A673 (cell line): ENCODE measurements at regions not wholly inside any gene's neighbourhood (a gene's known extent, or its start where the extent isn't known, plus 50 kb on each side); places are given as distances from the start of the nearest gene placed in this dataset.

Experiments used
- BruUV-seq: library from RNA; stranded (reverse); fragments of 400-500 nt; replicated peaks from 2 replicates; lab custom pipeline; 2021; lab: Mats Ljungman, UMichigan
- CTCF ChIA-PET: fragments of 300-600 bp; sonication (Branson Sonifier 250); formaldehyde crosslinking; loops from one replicate; lab custom pipeline; 2022; ENCODE audit warnings: antibody characterized with exemption; lab: Charles Lee
- POLR2A ChIA-PET: fragments of 300-600 bp; sonication (Branson Sonifier 250); formaldehyde crosslinking; loops from one replicate; lab custom pipeline; 2022; ENCODE audit warnings: antibody characterized with exemption; ENCODE audit not compliant: low non-redundant PET; lab: Charles Lee
- DNase-seq: peaks from one replicate; pipeline ENCODE4 v3.0.0-alpha.2; 2015; ENCODE audit warnings: low spot score
- H3K27ac ChIP-seq: fragments of 200-600 bp; sonication (generic); 2 replicates; pipeline ENCODE4 v1.5.1; 2016; ENCODE audit warnings: mixed run types, low read depth, mild to moderate bottlenecking, mixed read lengths, antibody characterized with exemption, low read length; ENCODE audit not compliant: poor library complexity, severe bottlenecking
- H3K27me3 ChIP-seq: fragments of 200-600 bp; sonication (generic); replicated peaks from 2 replicates; pipeline ENCODE4 v1.6.1; 2017; ENCODE audit warnings: mixed run types, low read depth, mild to moderate bottlenecking, mixed read lengths, antibody characterized with exemption, low read length; ENCODE audit not compliant: insufficient read depth, poor library complexity
- H3K36me3 ChIP-seq: fragments of 200-600 bp; sonication (generic); 2 replicates; pipeline ENCODE4 v1.6.1; 2016; ENCODE audit warnings: mixed run types, mild to moderate bottlenecking, mixed read lengths, antibody characterized with exemption, low read length; ENCODE audit not compliant: insufficient read depth, poor library complexity, severe bottlenecking
- H3K4me1 ChIP-seq: fragments of 200-600 bp; sonication (generic); 2 replicates; pipeline ENCODE4 v1.6.1; 2017; ENCODE audit warnings: mixed run types, mild to moderate bottlenecking, mixed read lengths, antibody characterized with exemption, low read length; ENCODE audit not compliant: insufficient read depth, poor library complexity, severe bottlenecking
- H3K4me3 ChIP-seq: fragments of 200-600 bp; sonication (generic); 2 replicates; pipeline ENCODE4 v1.5.1; 2016; ENCODE audit warnings: low read depth, mixed run types, mild to moderate bottlenecking, mixed read lengths, low read length; ENCODE audit not compliant: poor library complexity, severe bottlenecking
- H3K9me3 ChIP-seq: fragments of 200-600 bp; sonication (generic); 2 replicates; pipeline ENCODE4 v1.6.1; 2016; ENCODE audit warnings: mixed run types, low read depth, mild to moderate bottlenecking, mixed read lengths, antibody characterized with exemption, low read length; ENCODE audit not compliant: poor library complexity, severe bottlenecking
- CTCF ChIP-seq: fragments of 300-800, 200-600 bp; sonication (generic); conservative IDR thresholded peaks from 2 replicates; pipeline ENCODE4 v1.5.1; 2017; ENCODE audit warnings: low read depth, mild to moderate bottlenecking, antibody characterized with exemption, low read length, moderate library complexity, mixed read lengths
- EZH2 ChIP-seq: fragments of 200-600 bp; sonication (generic); IDR thresholded peaks from 2 replicates; pipeline ENCODE4 v1.6.1; 2017; ENCODE audit warnings: borderline replicate concordance, low read depth, mild to moderate bottlenecking, mixed read lengths, antibody characterized with exemption, low read length; ENCODE audit not compliant: poor library complexity, severe bottlenecking
- intact Hi-C: fragments of 100-400 bp; cut with micrococcal nuclease; formaldehyde crosslinking; loops from one replicate; pipeline ENCODE4 v1.10.0; 2022; ENCODE audit not compliant: unreplicated experiment

DNA sequence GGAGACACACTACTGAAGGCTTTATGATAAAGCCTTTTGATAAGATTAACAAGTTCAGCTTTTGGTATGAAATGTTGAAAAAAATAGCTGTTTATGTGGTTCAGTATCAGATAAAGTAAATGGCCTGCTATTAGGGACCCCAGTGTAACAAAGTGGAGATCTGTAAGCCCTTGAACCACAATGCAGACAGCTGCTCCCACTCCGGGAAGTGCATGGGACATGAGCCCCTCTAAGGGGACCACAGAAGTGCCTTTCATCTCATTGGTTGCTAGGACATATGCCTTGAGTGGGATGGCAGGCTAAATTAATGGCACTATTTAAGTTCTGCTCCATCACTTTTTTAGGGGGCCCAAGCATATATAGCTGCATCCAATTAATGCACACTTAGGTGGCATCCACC is 167.6 kb upstream of the SOX11 start:
- DNase-seq: no peak
- TF ChIP-seq CTCF: no peak
- TF ChIP-seq EZH2: no peak
- Histone ChIP-seq H3K27me3 (no peaks in the 10 kb centered on the region), H3K4me1 (no peaks in the 10 kb centered on the region), H3K9me3 (no peaks in the 10 kb centered on the region), H3K36me3 (no peaks in the 10 kb centered on the region), H3K4me3 (no peak overlapping the region), H3K27ac (no peak overlapping the region)
- CTCF ChIA-PET: no interaction called here
- intact Hi-C loops: no loop called here
- no TSS peak for BruUV-seq
- POLR2A ChIA-PET: no interaction called here

DNA sequence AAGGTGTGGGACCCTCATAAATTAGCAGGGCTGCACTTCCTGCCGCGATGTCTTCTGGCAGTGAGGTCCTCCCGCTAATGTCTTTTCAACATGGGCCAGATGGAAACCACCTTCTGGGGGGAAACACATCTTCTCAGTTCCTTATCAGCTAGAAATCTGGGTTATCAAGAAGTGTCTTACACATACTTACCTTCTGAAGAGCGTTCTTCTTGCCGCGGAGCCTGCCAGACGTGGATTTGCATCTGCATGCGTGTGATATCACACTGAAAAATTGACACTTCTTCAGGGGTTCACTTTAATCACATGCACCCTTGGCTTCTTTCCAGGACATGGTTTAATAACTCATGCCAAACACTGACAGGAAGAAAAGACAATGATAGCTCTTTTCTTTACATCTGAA is 163.5 kb upstream of the SOX11 start:
- no TSS peak for BruUV-seq
- CTCF ChIA-PET: no interaction called here
- no peaks in the 10 kb centered on the region for H3K36me3 ChIP-seq
- intact Hi-C loops: no loop called here
- POLR2A ChIA-PET: no interaction called here
- no peak for DNase-seq
- H3K9me3 ChIP-seq: no peaks in the 10 kb centered on the region
- H3K27ac ChIP-seq: no peak overlapping the region
- H3K4me1 ChIP-seq: no peaks in the 10 kb centered on the region
- no peak for TF ChIP-seq CTCF
- H3K4me3 ChIP-seq: no peak overlapping the region
- H3K27me3 ChIP-seq: no peaks in the 10 kb centered on the region

- intact Hi-C loops: no loop called here
- H3K36me3 ChIP-seq: no peaks in the 10 kb centered on the region
- H3K9me3 ChIP-seq: no peaks in the 10 kb centered on the region
- POLR2A ChIA-PET: no interaction called here
- no TSS peak for BruUV-seq
- no peak for TF ChIP-seq CTCF
- TF ChIP-seq EZH2: no peak
- no peak overlapping the region for H3K4me3 ChIP-seq
- CTCF ChIA-PET: no interaction called here
- H3K27me3 ChIP-seq: no peaks in the 10 kb centered on the region
- H3K4me1 ChIP-seq: no peaks in the 10 kb centered on the region
- no peak for DNase-seq
- H3K27ac ChIP-seq: no peak overlapping the region
These were observed 162.0 kb upstream of the SOX11 start for GRCh38 chr2:5530011-5530696.
